GM18499 (cell line): ENCODE measurements at regions not wholly inside any gene's neighbourhood (a gene's known extent, or its start where the extent isn't known, plus 50 kb on each side); places are given as distances from the start of the nearest gene placed in this dataset.
"Not testable (repeated sequence)": the region's sequence is repeated elsewhere in the genome, so short reads cannot be mapped to it uniquely, and the experiment has no call there.

ENCODE experiments used
- ATAC-seq: cut with Tn5 transposase; IDR thresholded peaks from one replicate; pipeline ENCODE4 v1.9.1; 2021; ENCODE audit warnings: moderate number of reproducible peaks; ENCODE audit not compliant: insufficient read depth, unreplicated experiment

DNA sequence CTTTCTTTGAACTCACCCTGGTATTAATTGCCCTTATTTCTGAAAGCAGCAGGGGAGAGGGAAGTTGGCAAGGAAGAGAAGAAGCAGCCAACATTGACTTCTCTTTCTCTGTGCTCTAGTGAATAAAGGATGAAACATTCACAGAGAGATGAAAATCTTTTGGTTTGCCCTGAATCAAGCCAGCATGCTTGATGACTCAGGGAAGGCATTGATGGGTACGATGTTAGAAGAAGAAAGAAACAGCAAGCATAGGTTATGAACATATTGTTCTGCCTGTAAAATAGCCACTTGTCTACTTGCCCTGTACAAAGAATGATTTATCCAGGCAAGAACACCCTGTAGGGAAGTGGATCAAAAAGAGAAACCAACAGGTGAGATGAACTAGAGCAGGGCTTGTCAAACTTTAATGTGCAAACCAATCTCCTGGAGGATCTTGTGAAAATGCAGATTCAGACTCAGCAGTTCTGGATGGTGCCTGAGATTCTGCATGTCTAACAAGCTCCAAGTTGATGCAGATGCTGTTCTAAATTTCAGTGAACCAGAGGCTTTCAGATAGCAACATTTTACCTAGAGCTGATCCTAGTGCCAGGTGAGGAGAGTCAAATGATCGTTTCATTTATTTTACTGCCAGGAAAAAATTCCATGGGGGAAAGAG, 586.6 kb upstream of the TLE4 start:
- ATAC-seq = no peak

- no peak for ATAC-seq
These were observed 585.3 kb upstream of the TLE4 start for GRCh38 chr9:78986446-78986845.

DNA sequence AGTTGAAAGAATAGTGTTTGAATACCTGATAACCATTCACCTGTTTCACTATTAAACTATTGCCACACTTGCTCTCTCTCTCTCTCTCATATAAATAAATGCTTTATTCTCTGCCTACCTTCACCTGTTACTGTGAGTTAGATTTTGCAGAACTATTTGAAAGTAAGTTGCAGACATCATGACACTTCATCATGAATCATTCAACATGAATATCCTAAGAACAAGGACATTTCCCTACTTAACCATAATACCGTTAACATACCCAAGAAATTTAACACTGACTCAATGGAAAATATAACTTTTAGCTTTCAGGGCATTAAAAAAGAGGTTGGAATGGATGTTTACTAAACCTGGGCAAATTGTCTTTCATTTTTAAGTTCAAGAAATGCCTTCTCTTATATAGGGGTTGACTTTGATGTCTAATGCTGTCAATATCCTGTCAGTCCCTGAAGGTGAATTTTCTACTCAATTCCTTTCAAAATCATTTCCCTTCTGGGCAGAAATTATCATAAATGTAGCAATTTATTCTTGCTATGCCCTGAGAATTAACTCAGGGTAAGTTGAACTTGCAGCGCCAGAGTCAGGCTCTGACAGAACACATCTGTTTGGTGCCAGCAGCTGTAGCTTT, 582.6 kb upstream of the TLE4 start:
- no peak for ATAC-seq

- no peak for ATAC-seq
These were observed 577.3 kb upstream of the TLE4 start for GRCh38 chr9:78994471-78994870.

DNA sequence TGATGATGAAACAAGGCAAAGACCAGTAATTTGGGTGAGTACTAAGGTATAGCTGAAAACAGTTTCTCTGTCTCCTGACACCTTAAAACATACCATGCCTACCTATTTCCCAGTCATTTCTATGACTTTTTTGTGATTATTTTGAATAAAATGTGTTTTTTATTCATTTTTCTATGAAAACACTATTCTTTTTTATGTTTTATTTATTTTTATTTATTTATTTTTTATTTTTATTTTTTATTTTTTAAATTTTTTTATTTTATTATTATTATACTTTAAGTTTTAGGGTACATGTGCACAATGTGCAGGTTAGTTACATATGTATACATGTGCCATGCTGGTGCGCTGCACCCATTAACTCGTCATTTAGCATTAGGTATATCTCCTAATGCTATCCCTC, 576.8 kb upstream of the TLE4 start:
- not testable (repeated sequence) for ATAC-seq

DNA sequence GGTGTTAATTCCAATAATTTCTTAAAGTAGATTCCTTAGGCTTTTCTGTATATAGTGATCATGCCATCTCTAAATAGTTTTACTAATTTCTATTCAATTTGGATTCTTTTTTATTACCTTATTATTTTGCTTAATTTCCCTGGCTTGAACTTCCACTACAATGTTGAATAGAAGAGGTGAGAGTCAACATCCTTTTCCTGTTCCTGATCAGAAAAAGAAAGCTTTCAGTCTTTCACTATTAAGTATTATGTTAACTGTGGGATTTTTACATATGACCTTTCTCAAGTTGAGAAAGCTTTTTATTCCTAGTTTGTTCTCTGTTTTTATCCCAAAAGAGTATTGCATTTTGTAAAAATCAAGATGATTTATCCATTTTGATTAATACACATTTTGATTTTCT, 574.5 kb upstream of the TLE4 start:
- ATAC-seq = no peak

GRCh38 chr9:79000230-79001002, 571.3 kb upstream of the TLE4 start:
- no peak for ATAC-seq

DNA sequence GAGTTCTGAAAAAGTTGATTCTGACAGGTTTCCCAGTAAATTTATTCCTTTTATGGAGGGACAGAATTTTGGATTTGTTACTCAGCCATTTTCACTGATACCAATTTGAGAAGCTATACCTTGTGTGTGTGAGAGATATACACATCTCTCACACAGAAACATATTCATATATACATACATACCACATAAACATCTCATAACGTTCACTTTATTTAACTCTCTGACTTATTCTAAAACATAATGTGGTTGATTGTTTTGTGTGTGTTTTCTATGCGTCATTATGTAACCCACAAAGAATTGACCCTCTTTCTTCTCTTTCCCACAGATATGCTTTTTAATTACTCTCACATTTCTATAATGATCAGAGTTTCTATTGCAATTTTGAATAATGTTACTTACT, 570.8 kb upstream of the TLE4 start:
- no peak for ATAC-seq

DNA sequence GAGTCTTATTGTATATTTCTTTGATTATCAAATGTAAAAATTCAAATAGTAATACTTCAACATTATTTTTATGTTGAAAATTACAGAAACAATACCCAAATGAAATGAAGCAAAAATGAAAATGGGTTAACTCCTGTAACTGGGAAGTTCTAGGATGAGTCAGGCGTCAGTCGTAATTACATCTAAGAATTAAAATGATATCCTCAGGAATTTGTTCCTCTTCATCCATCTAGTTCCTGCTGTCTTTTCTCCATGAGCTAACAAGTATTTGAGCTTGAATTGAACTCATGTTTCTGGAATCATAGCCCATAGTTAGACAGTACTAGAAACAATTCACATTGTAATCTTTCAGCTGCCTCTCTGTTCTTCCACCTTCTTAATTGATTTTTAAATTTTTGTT, 568.3 kb upstream of the TLE4 start:
- no peak for ATAC-seq

DNA sequence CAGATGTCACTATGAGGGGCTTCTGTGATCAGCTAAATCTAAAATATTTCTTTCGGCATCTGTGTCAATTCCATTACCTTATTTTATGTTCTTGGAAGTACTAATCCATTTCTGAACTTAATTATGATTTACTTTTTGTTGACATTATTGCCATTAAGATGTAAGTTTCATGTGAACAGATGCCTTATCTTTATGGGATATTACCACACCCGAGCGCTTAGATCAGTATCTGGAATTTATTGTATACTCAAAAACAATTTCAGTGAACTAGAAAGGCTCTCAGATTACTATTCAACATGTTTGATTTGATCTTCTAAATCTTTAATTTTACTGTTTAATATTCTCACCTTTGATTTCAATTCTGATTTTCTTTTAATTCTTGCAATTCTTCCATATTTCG, 567.7 kb upstream of the TLE4 start:
- no peak for ATAC-seq

DNA sequence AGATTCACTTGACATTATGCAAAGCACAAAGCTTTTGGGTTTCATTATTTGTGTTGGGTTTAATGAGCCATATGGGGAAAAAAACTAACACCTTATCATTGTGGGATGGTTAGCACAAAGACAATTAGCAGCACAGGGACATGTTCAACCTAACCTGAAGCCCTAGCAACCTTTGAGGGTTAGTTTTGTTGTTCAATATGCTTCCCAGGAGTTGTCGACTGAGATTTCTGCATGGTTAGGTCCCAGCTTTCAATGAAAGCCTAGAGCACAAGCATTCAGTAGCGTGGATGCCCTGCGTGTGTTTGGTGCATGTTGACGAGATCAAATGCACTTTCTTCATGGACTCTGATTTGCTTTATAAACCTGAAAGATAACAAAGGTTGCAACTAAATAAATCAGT, 565.2 kb upstream of the TLE4 start:
- no peak for ATAC-seq

GRCh38 chr9:79007701-79008483, 563.9 kb upstream of the TLE4 start:
- ATAC-seq = peak; percentile 95

DNA sequence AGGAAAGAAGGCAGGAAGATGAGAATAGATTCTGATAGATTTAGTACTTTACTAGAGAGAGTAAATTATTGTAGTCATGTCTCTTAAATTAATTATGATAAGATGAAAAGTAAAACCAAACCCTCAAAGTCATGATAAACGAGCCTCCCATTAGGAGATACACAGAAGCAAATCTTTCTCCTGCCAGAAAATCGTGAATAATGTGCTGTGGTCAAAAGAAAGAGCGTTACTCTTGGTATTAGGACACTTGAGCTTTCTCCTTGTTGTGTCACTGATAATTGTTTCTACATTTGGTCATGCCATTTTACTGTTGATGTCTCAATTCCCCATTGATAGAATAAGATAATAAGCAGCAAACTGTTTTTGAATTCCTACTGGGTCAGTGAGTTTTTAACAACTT, 562.8 kb upstream of the TLE4 start:
- ATAC-seq = no peak

DNA sequence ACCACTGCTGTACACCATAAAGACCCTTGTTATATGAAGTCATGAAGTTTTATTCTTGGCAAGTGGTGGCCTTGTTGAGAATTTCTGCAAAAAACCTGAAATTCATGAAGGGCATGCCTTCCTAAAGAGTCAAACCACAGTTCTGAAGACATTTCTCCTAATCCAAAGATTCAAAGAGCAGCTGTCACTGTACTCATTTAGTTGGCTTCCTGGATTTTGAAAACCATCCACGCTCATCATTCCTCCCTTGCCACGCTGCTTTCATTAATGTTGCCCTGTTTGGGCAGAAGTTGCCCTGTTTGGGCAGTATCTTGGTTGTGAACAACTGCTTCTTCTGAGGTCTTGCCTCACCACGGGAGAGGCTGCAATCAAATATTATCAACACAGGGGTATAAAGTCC, 560.3 kb upstream of the TLE4 start:
- no peak for ATAC-seq

- ATAC-seq = no peak
These were observed 559.2 kb upstream of the TLE4 start for GRCh38 chr9:79012561-79012960.

GRCh38 chr9:79013715-79014610, 557.8 kb upstream of the TLE4 start:
- ATAC-seq = no peak

- no peak for ATAC-seq
These were observed 556.7 kb upstream of the TLE4 start for GRCh38 chr9:79014929-79015699.

DNA sequence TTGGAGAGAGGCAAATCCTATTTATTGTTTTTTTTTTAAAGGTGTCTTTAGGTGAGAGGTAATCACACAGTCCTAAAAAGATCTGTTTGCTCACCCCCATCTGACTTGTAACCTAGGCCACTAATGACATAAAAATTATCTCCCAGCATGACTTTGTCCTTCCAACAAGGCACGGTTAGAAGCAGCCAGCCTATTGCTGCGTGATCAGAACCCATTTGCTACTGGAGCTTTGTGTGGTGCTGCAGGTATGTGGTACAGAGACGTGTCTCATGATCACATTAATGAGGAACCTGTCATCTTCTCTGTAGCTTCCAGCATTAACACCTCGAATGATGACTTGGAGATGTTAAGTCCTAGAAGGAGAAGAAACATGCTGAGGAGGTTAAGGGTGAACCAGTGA, 555.8 kb upstream of the TLE4 start:
- no peak for ATAC-seq

DNA sequence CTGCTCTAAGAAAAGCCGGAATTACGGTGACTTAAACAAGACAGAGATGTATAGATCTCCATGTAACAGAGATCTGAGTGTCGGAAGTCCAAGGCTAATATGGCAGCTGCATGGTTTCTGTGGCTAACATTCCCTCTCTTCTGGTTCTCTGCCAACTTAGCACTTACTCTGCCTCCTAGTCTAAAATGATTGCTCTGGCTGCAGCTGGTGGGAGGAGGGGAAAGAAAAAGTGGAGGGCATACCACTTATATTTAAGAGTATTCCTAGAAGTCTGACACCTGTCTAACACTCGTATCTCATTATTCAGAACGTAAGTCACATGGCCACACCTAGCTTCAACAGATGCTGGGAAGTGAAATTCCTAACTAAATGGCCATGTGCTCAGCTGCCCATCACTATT, 551.5 kb upstream of the TLE4 start:
- ATAC-seq = no peak
